GM21723 (cell line): ENCODE measurements at regions not wholly inside any gene's neighbourhood (a gene's known extent, or its start where the extent isn't known, plus 50 kb on each side); places are given as distances from the start of the nearest gene placed in this dataset.

ENCODE experiments used
- ATAC-seq: cut with Tn5 transposase; IDR thresholded peaks from one replicate; pipeline ENCODE4 v1.9.1; 2021; ENCODE audit warnings: mild to moderate bottlenecking, moderate library complexity; ENCODE audit not compliant: unreplicated experiment

DNA sequence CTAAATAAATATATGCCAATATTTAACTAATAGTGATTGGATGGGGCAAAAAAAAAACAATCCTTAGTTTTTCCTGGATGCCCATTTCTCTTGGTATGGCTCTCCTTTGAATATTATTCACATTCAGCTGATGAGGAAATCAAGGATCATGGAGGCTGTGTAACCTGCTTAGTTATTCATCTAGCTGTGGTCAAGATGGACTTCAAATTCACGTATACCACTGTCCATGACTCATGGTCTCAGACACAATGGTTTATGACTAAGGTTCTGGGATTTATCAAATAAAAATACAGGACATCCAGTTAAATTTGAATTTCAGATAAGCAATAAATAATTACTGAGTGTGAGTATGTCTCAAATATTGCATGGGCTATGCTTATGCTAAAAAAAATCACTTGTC, 191.5 kb upstream of the CELF2 start:
- ATAC-seq, result no peak

DNA sequence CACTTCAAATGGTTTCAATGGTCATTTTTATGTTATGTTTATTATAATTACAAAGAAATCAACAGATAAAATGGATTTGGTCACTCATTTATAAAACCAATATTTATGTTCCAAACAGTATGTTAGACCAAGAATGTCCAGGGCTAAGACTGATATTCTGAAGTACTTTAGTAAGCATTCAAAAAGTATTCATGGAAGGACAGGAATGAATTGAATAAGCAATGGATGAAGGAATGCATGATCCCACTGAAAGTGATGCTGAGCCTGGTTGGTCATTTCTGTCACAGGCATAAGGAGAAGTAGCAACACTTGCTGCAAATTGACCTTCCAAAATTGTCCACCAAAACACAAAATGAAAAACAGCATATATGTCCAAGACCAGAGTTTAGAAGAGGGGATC, 189.0 kb upstream of the CELF2 start:
- ATAC-seq, result no peak

DNA sequence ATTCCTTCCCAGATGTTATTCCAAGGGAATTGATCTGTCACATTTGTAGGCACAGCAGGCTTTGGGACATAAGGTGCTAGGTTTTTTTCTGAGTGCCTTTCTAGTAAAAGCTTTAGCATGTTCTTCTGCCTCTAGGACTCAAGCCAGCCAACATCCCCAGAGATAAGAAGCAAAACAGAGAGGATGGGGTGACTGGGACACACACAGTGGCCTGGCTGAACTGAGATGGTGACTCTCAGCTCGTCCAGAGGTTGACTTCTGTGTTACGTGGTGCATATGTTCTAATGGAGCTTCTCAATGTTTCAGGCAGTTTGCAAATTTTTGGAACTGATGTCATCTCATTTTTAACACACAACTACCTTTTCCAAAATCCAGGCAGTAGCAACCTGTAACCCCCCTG, 188.1 kb upstream of the CELF2 start:
- no peak for ATAC-seq

DNA sequence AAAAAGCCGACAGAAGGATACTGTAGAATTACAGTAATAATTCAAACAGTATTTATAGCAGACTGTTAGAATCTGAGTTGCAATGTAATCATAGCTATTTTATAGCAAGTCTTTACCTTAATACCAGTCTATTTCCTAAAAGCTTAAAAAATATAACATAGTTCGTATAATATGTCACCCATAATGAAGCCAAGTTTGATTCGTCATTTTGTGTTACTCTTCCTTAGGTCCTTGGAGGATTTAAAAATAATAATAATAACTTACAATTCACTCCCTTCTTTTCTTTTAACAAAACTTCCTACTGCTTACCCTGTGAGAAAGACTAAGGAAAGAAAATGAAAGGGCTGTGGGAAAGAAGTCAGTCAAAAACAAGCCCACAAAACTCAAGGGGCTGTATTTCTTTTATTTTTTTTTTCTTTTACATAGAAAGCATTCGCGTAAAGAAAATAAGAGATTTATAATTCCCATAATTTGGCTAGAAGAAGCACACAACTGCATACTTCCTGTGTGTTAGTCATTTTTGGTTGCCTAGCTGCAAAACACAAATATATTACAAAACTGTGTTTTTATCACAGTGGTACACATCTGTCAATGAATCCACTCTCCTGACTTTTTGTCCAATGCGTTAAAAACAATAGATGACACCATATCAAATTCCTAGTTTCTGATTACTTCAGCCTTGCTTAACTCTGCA, 187.2 kb upstream of the CELF2 start:
- ATAC-seq, result no peak

DNA sequence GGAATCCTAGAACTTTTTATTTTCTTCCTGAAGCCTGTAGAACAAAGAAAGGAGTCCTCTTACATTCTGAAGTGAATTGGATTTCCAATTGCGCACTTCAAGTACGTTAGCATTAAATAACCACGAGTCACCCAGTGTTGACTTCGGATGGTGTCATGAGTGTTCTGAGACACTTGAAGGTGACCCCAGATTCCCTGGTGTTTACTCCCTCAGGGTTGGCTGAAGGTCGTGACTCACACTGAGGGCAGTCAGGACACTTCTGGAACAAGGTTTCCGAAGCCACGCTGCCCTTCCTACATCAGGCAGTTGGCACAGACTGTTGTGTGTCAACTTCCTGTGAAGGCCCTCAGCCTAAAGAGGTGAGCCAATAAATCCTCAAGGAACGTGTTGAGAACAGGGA, 186.6 kb upstream of the CELF2 start:
- ATAC-seq, result no peak

DNA sequence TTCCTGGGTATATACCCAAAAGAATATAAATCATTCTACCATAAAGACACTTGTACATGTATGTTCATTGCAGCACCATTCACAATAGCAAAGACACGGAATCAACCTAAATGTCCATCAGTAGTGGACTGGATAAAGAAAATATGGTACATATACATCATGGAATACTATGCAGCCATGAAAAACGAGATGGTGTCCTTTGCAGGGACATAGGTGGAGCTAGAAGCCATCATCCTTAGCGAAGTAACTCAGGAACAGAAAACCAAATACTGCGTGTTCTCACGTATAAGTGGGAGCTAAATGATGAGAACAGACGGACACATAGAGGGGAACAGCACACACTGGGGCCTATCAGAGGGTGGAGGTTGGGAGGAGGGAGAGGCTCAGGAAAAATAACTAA, 183.7 kb upstream of the CELF2 start:
- no peak for ATAC-seq

DNA sequence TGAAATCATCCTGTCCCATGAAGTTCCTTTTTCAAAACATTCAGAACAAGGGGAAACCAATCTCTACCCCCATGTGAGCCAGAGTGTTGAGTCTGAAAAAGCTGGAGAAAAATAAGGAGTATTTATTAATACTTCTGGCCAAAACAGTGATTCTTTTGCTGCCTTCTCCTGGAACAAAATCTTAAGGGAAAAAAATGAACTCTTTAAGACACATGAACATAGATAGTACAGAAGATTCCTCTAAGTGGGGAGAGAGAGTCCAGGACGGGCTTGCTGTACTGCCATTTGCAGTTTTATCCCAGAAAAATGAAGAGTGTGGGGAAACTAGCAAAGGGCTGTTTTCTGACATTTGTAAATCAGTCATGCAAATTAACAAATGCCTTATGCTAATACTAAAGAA, 173.4 kb upstream of the CELF2 start:
- no peak for ATAC-seq

DNA sequence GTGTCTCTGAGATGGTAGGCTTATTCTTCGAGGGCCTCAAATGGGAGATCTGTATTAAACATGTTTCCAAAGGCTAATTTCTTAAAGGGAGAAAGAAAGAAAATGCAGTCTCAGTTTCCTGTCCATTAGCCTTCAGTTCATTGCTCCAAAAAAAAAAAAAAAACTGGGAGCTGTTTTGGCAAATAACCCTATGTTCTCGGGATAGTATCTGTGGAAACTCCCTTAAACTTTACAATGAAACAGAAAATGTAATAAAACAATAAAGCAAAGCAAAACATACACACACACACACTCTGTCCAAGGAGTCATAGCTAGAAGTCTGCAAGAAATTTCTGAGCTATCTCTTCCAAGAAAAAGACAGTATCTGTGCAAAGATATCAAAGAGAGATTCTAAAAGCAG, 172.5 kb upstream of the CELF2 start:
- no peak for ATAC-seq

DNA sequence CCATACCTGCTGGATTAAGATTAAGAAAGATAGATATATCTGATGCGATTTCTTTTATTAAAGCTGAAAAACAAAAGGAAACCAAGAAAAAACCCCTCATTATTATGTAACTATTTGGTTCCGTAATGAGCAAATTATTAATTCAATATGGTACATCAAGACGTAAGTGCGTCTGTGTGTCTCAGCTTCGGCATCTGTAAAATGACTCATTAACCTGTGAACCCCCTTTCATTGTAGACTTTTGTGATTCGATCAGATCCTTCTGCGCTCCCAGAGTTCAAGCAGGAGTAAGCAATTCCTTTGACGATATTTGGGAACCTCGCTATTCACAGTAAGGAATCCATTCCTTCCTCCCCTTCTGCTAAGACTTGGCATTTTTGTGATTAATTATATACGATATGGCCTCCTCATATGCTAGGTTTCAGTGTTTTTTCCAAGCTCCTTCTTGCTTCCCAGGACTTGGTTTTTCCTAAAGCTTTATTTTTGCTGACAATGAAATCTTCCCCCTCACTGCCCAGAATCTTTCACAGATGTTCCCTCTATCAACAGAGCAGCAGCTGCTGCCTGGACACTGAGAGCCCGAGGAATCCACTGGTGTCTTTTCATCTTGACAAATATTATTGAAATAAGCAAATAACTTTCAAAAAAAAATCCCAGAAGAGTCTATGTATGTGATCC, 171.7 kb upstream of the CELF2 start:
- ATAC-seq, result no peak

DNA sequence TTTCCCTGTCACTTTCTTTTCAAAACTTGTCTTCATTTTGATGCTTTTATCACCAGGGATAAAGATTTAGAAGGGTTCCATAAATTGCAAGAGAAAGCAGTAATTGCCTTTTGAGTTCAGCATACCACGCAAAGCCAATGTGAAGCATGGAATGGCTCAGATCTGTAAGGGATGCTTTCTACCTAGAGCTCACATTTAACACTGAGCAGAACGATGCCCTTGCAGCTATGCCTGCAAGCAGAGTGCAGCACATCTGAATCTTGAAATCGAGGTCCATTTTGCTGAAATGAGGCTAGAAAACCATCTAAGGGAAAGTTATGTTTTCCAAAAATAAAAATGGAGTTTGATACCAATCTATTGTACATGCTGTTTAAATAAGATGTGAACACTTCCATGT, 171.2 kb upstream of the CELF2 start:
- ATAC-seq, result no peak

DNA sequence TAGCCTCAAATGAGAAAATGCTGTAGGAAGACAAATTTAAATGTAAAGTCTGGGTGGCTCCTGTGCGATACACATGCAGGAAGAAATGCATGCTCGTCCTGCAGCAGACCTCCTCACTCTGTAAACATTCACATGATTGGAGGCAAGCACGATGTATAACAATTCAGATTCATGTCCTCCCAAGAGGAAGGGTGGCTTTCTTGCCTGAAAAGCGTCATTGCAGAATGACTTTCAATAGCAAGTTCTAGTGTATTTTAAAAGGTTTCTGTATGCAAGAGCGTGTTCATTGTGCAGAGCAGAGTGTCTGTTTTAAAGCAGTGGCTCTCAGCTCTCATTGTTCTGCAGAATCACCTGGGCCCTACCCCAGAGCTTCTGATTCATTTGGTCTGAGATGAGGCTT, 170.3 kb upstream of the CELF2 start:
- no peak for ATAC-seq

DNA sequence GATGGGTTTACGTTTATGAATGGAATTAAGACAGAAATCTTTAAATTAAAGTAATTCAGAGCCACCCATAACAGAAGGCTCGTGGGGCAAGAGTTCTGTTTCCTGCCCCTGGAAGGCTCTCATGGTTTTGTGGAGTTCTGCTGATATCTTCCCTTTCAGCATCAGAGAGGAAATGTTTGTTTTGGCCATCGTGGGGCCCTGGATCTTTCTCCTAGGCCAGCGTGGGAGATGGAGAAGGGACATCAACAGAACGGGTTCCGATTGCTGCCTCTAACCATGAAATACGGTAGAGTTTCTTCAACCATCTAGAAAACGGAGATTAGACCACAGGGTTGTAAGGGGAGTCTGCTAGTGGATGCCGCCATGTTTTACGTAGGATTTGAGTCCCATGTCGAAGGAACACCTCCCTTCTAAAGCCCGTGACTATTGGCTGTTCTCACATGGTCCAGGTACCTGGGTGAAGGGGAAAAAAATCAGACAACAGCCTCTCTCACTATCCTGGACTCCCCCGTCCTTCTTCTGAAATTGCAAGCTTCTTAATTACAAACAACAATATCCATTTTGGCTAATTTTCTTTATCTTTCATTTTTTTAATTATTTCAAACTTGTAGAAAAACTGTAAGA, 169.1 kb upstream of the CELF2 start:
- ATAC-seq, result no peak

DNA sequence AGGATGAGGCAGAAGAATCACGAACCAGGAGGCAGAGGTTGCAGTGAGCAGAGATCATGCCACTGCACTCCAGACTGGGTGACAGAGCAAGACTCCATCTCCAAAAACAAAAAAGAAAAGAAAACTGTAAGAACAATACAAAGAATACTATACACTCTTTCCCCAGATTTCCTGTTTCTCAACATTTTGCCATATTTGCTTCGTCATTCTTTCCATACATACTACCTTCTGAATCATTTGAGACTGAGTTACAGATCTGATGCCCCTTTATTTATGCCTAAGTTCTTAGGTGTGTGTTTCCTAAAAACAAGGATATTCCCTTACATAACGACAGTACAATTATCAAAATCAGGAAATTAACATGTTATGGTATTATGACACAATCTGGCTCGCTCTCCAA, 168.4 kb upstream of the CELF2 start:
- ATAC-seq, result no peak

DNA sequence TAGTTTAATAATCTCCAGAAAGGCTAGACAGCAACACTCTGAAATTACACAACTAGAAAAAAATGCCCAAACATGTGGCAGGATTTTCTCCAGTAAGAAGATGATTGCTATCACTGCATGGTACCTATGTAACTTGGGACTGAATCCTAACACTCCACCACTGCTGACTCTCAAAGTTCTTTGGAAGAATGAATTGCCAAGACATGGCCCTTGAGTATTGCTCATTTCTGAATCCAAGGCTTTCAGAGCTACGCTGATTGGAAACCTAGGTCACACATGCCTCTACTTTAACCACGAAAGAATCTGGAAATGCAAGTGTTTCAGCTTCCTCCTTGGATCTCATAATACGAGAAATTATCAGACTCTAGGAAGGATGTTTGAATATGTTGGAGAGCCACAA, 167.5 kb upstream of the CELF2 start:
- ATAC-seq, result no peak

DNA sequence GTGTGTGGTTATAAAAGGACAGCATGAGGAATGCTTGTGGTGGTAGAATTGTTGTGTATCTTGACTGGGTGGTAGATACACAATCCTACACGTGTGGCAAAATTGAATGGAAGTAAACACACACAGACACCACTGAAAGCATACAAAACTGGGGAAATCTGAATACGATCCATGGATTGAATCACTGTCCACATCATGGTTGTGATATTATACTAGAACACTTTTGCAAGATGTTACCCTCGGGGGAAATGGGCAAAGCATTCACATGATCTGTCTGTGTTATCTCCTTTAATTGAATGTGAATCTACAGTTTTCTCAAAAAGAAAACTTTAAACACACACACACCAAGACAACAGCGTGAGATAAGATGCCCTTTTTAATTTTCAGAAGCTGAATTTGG, 165.2 kb upstream of the CELF2 start:
- no peak for ATAC-seq

DNA sequence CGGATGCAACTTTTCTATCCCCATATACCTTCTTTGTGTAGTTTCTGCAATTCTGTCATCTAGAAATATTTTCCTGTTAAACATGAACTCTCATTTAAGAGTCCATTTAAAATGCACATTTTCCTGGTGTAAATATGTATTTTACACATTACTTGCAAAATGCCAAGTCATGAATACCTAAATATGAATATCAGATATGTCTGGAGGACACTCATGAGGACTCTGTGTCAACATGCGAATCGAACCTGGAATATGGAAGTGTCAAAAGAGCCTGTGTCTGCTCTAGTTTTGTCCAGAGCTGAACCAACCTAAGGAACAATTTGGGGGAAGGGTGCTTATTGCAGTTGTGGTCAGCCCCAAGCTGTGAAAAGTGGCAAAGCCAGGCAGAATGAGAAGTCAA, 163.7 kb upstream of the CELF2 start:
- ATAC-seq, result no peak

DNA sequence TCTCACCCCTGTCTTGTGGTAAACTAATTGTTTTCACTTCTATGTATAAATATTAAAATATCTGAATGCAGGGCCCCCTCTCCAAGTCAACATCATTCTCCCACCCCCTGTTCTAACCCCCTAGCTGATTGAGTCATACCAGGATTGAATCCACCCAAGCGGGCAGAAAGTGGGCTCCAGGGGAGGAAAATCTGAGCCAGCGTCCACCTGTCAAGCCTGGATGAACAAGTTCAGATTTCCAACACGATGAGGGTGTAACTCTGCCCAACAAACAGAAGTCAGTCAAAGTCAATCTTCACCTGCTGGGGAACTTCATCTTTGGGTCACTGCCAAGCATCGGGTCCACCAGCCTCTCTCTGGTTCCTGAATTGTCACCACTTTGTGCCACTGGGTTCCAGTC, 162.9 kb upstream of the CELF2 start:
- no peak for ATAC-seq

DNA sequence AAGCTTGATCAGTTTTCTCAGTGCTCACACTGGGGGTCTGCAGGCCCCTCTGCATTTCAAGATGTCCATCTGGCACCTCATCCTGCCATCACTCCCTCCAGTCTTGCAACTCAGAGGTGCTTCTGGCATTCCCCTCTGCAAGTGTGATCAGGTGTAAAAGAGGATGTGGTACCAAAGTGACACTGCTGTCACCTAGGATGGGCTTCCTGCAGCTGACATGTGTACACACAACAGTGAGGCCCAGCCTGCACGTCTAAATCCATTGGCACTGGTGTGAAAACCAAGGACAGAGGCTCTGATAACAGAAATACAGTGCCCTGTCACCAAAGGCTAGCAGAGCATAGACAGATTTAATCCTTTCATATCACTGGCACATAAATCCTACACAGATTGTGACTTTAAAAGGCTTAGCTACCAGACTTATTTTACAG, 162.5 kb upstream of the CELF2 start:
- peak; percentile 56 for ATAC-seq

DNA sequence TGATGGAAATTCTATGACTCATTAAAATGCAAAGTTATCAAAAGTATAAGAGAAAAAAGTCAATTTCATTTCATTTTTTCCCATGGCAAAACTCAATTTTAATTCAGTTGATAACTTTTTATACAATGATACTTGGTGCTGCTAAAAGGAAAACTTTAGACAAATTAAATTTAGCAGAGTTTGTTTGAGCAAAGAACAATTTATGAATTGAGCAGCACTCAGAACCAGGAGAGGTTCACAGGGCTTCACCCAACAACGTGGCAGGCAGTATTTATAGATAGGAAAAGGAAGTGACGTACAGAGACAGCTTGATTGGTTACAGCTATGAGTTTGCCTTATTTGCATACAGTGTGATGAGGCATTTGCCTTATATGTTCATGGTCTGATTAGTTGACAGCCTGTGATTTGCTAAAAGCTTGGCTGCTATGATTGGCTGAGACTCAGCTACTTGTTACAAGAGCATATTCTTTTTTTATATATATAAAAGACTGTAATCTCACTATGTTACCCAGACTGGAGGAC, 157.2 kb upstream of the CELF2 start:
- ATAC-seq, result no peak

DNA sequence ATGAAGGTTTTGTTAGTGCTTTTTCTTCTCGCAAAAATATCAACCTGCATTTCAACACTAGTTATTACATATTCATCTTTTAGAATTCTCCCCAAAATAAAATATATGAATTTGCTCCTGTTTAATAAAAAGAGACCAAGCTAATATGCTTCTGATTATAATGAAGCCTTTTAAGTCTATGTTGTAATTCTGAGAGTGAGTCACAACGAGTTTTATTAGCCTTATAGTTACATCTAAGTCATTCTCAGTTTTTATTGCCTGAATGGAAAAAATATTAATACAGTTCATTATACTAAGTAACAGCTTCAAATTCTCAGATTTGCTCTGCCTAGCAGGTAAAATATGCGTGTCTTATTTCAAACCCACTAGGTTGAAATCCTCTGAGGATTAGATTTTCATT, 152.4 kb upstream of the CELF2 start:
- no peak for ATAC-seq

DNA sequence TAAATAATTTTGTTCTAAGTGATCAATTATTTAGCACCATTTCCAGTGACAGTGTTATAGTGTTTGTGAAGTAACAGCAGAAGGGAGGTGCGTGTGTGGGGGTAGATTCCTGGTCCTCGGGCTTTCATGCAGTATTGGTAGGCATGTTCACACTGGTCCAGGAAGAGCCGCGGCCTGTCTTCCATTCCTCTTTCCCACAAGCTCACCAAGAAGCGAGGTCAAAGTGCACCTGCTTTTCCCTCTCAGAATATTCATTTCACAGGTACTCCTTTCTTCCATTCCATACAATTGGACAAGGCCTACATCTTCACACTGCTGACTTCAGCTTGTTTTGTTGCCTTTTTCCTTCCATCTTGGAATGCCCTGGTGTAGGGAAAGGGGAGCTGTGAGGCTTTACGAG, 151.8 kb upstream of the CELF2 start:
- ATAC-seq, result no peak

DNA sequence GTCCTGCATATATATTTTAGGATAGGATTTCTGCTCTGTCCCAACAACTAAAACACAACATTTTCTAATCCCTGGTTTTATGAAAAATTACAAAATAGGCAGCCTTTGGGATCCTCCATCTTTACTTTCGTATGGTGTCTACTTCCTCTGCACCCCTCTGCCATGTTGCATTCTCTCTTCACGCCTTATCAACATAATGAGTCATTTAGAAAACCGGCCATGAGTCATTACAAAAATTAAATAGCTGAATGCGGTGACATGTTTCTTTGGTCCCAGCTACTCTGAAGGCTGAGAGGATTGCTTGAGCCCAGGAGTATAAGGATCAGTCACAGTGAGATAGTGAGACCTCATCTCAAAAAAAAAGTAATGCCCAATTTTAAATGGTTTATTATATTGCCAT, 148.1 kb upstream of the CELF2 start:
- ATAC-seq, result peak; percentile 83
